Loucy (cell line): ENCODE measurements at regions not wholly inside any gene's neighbourhood (a gene's known extent, or its start where the extent isn't known, plus 50 kb on each side); places are given as distances from the start of the nearest gene placed in this dataset.

Experiments
- H2AFZ ChIP-seq: fragments of 200-600 bp; sonication (generic); 2 replicates; pipeline ENCODE4 v1.6.0; 2016; ENCODE audit warnings: antibody characterized with exemption, mild to moderate bottlenecking, low read length, moderate library complexity
- H3F3A ChIP-seq: fragments of 200-600 bp; 2 replicates; pipeline ENCODE4 v1.6.0; 2016; ENCODE audit warnings: antibody characterized with exemption, low read depth, mild to moderate bottlenecking
- H3K27me3 ChIP-seq: fragments of 200-600 bp; sonication (generic); 2 replicates; pipeline ENCODE4 v1.6.1; 2014; ENCODE audit warnings: low read length, mild to moderate bottlenecking; ENCODE audit not compliant: insufficient read depth, poor library complexity, severe bottlenecking
- H3K36me3 ChIP-seq: fragments of 200-600 bp; sonication (generic); 2 replicates; pipeline ENCODE4 v1.6.1; 2016; ENCODE audit warnings: low read length; ENCODE audit not compliant: insufficient read depth
- H3K4me1 ChIP-seq: fragments of 200-600 bp; sonication (generic); 2 replicates; pipeline ENCODE4 v1.5.1; 2014; ENCODE audit warnings: low read length, mild to moderate bottlenecking; ENCODE audit not compliant: insufficient read depth, poor library complexity, severe bottlenecking
- H3K4me2 ChIP-seq: fragments of 200-600 bp; sonication (generic); 2 replicates; pipeline ENCODE4 v1.6.0; 2014; ENCODE audit warnings: antibody characterized with exemption, low read length, low read depth, mild to moderate bottlenecking; ENCODE audit not compliant: poor library complexity, severe bottlenecking
- H3K4me3 ChIP-seq: fragments of 200-600 bp; sonication (generic); 2 replicates; pipeline ENCODE4 v1.5.1; 2014; ENCODE audit warnings: low read length, mild to moderate bottlenecking, mixed read lengths; ENCODE audit not compliant: poor library complexity, severe bottlenecking
- H3K79me2 ChIP-seq: fragments of 200-600 bp; sonication (generic); 2 replicates; pipeline ENCODE4 v1.6.1; 2014; ENCODE audit warnings: low read length; ENCODE audit not compliant: insufficient read depth
- H3K9ac ChIP-seq: fragments of 200-600 bp; sonication (generic); 2 replicates; pipeline ENCODE4 v1.6.0; 2014; ENCODE audit warnings: mild to moderate bottlenecking, low read depth, low read length, moderate library complexity; ENCODE audit not compliant: poor library complexity, severe bottlenecking
- H3K9me2 ChIP-seq: fragments of 200-600 bp; sonication (generic); replicated peaks from 2 replicates; pipeline ENCODE4 v1.6.1; 2016; ENCODE audit warnings: low read depth, low read length, mixed read lengths
- H3K9me3 ChIP-seq: fragments of 200-600 bp; sonication (generic); 2 replicates; pipeline ENCODE4 v1.6.1; 2014; ENCODE audit warnings: mild to moderate bottlenecking, antibody characterized with exemption, low read length, low read depth; ENCODE audit not compliant: insufficient read depth
- H4K20me1 ChIP-seq: fragments of 200-600 bp; sonication (generic); 2 replicates; pipeline ENCODE4 v1.6.0; 2014; ENCODE audit warnings: antibody characterized with exemption, low read length, mild to moderate bottlenecking; ENCODE audit not compliant: insufficient read depth, poor library complexity, severe bottlenecking
- EZH2phosphoT487 ChIP-seq: fragments of 200-600 bp; IDR thresholded peaks from 2 replicates; pipeline ENCODE4 v1.6.1; 2018; ENCODE audit warnings: antibody characterized with exemption, mild to moderate bottlenecking, moderate library complexity, borderline replicate concordance
- TF ChIP-seq, protein P1 (sequence below): fragments of 200-600 bp; sonication (generic); conservative IDR thresholded peaks from 2 replicates; pipeline ENCODE4 v1.5.1; 2014; ENCODE audit warnings: mild to moderate bottlenecking, antibody characterized with exemption, low read length

DNA sequence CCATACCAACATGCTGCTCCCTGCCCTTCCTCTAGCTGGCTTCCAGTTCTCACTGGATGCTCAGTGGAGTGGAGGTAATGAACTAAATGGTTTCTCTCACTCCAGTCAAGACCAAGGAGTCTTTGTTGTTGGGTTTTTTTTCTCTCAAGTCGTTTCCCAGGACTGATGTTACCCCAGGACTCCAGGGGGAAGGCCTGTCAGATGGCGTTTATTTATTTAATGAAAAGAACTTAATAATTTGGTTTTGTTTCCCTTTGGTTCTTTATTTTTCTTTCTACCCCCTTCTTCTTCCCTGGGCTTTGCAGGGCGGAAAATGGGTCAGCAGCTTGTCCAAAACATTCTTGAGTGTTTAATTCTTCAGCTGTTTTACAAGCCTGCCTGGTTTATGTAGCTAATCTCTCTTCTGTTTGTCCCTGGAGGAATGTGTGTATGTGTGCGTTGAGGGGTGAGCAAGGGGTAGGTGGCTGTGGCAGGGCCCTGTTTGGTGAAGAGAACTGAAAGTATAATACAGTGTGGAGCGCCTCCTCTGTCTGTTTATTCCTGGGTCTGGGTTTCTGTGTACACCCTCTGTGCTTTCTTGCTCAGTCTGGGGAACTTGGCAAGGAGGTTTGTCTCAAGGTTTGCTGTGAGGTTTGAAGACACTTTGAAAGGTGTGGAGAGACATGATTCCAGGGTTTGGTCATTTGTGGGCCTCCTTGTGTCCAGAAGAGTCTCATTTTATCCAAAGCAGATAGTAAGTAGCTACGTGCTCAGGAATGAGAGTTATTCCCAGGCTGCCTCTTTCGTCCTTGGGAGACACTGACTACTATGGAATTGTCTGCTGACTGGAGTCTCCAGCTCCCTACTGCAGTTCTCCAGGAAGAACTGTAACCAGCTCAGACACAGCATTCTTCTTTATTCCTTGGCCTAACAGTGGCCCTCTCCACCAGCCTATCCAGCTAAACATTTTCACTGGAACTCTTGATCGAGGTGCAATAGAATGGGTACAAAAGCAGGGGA is 175.5 kb downstream of the ADAMTS15 start:
- H3K9me2 ChIP-seq, result no peaks in the 10 kb centered on the region
- no peaks in the 10 kb centered on the region for H3F3A ChIP-seq
- no peak overlapping the region for H3K4me3 ChIP-seq
- no peak overlapping the region for H3K4me2 ChIP-seq
- H3K9ac ChIP-seq, result no peak overlapping the region
- H3K4me1 ChIP-seq, result no peaks in the 10 kb centered on the region
- no peaks in the 10 kb centered on the region for H4K20me1 ChIP-seq
- no peaks in the 10 kb centered on the region for H3K27me3 ChIP-seq
- no peak overlapping the region for H2AFZ ChIP-seq
- no peak for TF ChIP-seq EZH2phosphoT487
- TF ChIP-seq, protein P1, sequence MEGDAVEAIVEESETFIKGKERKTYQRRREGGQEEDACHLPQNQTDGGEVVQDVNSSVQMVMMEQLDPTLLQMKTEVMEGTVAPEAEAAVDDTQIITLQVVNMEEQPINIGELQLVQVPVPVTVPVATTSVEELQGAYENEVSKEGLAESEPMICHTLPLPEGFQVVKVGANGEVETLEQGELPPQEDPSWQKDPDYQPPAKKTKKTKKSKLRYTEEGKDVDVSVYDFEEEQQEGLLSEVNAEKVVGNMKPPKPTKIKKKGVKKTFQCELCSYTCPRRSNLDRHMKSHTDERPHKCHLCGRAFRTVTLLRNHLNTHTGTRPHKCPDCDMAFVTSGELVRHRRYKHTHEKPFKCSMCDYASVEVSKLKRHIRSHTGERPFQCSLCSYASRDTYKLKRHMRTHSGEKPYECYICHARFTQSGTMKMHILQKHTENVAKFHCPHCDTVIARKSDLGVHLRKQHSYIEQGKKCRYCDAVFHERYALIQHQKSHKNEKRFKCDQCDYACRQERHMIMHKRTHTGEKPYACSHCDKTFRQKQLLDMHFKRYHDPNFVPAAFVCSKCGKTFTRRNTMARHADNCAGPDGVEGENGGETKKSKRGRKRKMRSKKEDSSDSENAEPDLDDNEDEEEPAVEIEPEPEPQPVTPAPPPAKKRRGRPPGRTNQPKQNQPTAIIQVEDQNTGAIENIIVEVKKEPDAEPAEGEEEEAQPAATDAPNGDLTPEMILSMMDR, result no peak
- H3K36me3 ChIP-seq, result no peaks in the 10 kb centered on the region
- no peaks in the 10 kb centered on the region for H3K79me2 ChIP-seq
- H3K9me3 ChIP-seq, result no peaks in the 10 kb centered on the region

DNA sequence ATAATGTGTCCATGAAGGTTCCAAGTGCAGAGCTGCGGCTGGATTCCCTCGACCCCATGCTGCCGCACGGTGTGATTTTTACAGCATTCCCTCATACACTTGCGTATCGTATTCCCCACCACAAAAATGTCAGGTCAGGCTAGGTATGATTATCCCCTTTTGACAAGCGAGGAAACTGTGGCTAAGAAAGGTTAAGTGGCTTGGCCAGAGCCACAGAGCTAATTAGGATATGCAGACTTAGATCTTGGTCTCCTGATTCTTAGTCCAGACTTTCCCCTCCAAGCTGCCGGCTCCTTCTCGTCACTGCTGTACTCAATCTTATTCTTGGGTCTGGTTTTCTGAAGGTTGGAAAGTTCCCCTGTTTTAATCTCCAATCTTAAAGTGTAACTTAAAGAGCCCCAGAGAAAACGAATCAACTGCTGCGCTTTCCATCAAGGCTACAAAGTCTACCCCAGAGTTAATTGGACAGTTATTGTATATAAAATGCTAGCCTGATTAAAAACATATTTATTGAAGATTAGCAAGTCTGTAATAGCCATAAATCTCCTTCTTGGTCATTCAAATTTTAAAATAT is 176.6 kb downstream of the ADAMTS15 start:
- Histone ChIP-seq H3F3A (no peaks in the 10 kb centered on the region), H3K9ac (no peak overlapping the region), H3K4me3 (no peak overlapping the region), H3K4me2 (no peak overlapping the region), H3K36me3 (no peaks in the 10 kb centered on the region), H3K27me3 (no peaks in the 10 kb centered on the region), H3K9me3 (no peaks in the 10 kb centered on the region), H3K4me1 (no peaks in the 10 kb centered on the region), H2AFZ (no peak overlapping the region), H3K9me2 (no peaks in the 10 kb centered on the region), H4K20me1 (no peaks in the 10 kb centered on the region), H3K79me2 (no peaks in the 10 kb centered on the region)
- TF ChIP-seq EZH2phosphoT487, result no peak
- TF ChIP-seq, protein P1, result no peak

DNA sequence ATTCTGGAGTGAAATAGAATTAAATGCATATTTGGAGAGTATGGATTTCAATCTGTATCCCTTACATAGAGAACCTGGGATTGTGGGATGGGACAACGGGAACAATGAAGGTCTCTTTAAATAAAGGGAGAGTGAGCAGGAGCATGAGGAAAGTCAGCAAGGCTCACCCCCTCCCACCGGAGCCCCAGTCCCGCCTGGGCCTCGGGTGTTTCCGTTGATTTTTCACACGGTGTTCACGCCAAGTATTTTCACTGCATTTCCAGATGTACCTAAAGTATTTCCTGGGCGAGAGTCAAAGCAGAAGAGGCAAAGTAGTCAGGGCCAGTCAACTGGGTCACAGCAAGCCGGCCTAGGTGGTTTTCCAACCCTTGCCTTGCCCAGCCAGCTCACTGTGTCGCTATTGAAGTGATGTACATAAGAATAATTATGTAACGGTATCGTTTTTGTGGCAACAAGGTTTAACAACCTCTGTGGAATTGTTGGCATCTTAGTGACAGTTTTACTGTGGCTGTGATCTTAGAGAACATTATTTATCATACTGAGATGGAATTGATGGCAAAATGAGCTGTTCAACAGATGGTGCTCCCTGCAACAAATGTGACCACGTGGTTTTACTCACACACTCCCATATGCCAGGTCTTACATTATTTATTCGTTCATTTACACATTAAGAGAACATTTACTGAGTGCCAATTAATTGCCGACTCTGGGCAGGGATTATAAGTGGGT is 177.3 kb downstream of the ADAMTS15 start:
- Histone ChIP-seq H3K36me3 (no peaks in the 10 kb centered on the region), H3K9me2 (no peaks in the 10 kb centered on the region), H3F3A (no peaks in the 10 kb centered on the region), H3K9ac (no peak overlapping the region), H4K20me1 (no peaks in the 10 kb centered on the region), H3K9me3 (no peaks in the 10 kb centered on the region), H3K4me1 (no peaks in the 10 kb centered on the region), H3K79me2 (no peaks in the 10 kb centered on the region), H2AFZ (no peak overlapping the region), H3K4me3 (no peak overlapping the region), H3K4me2 (no peak overlapping the region), H3K27me3 (no peaks in the 10 kb centered on the region)
- TF ChIP-seq EZH2phosphoT487, result no peak
- TF ChIP-seq, protein P1, result no peak
